SK-N-MC (cell line): ENCODE measurements at regions not wholly inside any gene's neighbourhood (a gene's known extent, or its start where the extent isn't known, plus 50 kb on each side); places are given as distances from the start of the nearest gene placed in this dataset.
"Not testable (repeated sequence)": the region's sequence is repeated elsewhere in the genome, so short reads cannot be mapped to it uniquely, and the experiment has no call there.

Experiments
- DNase-seq: peaks from one replicate; pipeline ENCODE4 v3.0.0-alpha.2; 2011; ENCODE audit warnings: low read depth, low spot score
- H3K27ac ChIP-seq: fragments of 200-600 bp; sonication (generic); 2 replicates; pipeline ENCODE4 v1.5.1; 2016; ENCODE audit warnings: mixed run types
- H3K36me3 ChIP-seq: fragments of 200-600 bp; sonication (generic); 2 replicates; pipeline ENCODE4 v1.6.1; 2017; ENCODE audit warnings: antibody characterized with exemption, low read length, mixed read lengths; ENCODE audit not compliant: insufficient read depth
- H3K4me3 ChIP-seq: fragments of 200-600 bp; sonication (generic); 2 replicates; pipeline ENCODE4 v1.5.1; 2016
- H3K9ac ChIP-seq: fragments of 200-600 bp; sonication (generic); 2 replicates; pipeline ENCODE4 v1.8.0; 2017; ENCODE audit warnings: mixed run types, mixed read lengths; ENCODE audit not compliant: insufficient read length
- H3K9me3 ChIP-seq: fragments of 200-600 bp; sonication (generic); 2 replicates; pipeline ENCODE4 v1.6.1; 2017; ENCODE audit warnings: low read depth, mild to moderate bottlenecking, antibody characterized with exemption, low read length, moderate library complexity, mixed read lengths
- EZH2 ChIP-seq: fragments of 200-600 bp; sonication (generic); IDR thresholded peaks from one replicate; pipeline ENCODE4 v1.6.1; 2017; ENCODE audit warnings: antibody characterized with exemption
- FOXP2 ChIP-seq: optimal IDR thresholded peaks from 2 replicates; pipeline ENCODE3; 2011; ENCODE audit warnings: mild to moderate bottlenecking, moderate library complexity; ENCODE audit not compliant: insufficient read depth; ENCODE audit errors: extremely low read length, control extremely low read depth
- POLR2AphosphoS5 ChIP-seq: IDR thresholded peaks from 2 replicates; pipeline ENCODE4 v1.6.1; 2012; ENCODE audit warnings: mild to moderate bottlenecking, low read depth, low read length, borderline replicate concordance

DNA sequence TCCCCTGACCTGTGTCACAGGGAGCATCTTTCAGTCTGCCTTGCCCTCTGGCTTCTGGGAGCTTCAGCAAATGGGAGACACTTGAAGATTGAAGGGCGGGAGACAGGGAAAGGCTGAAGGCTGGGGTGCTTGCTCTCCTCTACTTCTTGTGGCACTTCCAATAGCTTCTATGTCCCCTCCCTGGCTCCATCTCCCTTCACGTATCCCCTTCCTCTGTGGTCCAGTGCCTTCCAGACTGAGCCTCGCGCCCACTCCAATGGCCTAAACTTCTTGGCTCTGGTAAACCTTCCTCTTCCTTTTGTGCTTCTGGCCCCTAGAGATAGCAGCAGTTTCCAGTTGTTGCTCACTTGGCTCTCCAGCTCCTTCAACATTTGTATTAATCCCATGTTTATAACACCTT is 69.8 kb upstream of the TOPAZ1 start:
- no peaks in the 10 kb centered on the region for H3K36me3 ChIP-seq
- no peak overlapping the region for H3K27ac ChIP-seq
- no peaks in the 10 kb centered on the region for H3K9me3 ChIP-seq
- no peak overlapping the region for H3K4me3 ChIP-seq
- TF ChIP-seq EZH2 = no peak
- TF ChIP-seq FOXP2 = no peak
- TF ChIP-seq POLR2AphosphoS5 = no peak
- no peak overlapping the region for H3K9ac ChIP-seq
- DNase-seq = no peak

DNA sequence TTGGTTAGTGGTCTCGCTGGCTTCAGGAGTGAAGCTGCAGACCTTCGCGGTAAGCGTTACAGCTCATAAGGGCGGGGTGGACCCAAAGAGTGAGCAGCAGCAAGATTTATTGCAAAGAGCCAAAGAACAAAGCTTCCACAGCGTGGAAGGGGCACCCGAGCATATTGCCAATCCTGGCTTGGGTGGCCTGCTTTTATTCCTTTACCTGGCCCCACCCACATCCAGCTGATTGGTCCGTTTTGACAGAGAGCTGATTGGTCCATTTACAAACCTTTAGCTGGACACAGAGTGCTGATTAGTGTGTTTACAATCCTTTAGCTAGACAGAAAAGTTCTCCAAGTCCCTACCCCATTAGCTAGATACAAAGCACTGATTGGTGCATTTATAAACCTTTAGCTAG is 69.0 kb upstream of the TOPAZ1 start:
- DNase-seq, H3K36me3 ChIP-seq, H3K9me3 ChIP-seq, H3K27ac ChIP-seq, H3K9ac ChIP-seq, H3K4me3 ChIP-seq: not testable (repeated sequence)

DNA sequence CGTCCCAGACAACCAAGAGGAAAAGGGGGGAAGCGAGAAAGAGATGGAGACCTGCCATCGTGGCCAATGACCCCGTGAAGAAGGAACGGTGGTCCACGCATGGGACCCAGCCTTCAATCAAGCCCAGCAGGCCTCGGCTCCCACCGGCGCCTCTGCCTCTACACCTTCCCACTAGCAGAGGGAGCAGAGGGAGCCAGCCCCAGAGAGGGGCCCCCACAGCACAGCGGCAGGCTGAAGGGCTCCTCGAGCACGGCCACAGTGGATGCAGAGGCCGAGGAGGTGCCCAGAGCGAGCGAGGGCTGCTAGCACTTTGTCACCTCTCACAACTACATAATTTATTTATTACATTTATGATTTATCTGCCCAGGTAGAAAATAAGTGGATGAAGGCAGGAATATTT is 68.4 kb upstream of the TOPAZ1 start:
- no peak for DNase-seq
- TF ChIP-seq EZH2 (no peak), POLR2AphosphoS5 (no peak), FOXP2 (no peak)
- Histone ChIP-seq H3K4me3 (no peak overlapping the region), H3K36me3 (no peaks in the 10 kb centered on the region), H3K27ac (no peak overlapping the region), H3K9ac (no peak overlapping the region), H3K9me3 (no peaks in the 10 kb centered on the region)

DNA sequence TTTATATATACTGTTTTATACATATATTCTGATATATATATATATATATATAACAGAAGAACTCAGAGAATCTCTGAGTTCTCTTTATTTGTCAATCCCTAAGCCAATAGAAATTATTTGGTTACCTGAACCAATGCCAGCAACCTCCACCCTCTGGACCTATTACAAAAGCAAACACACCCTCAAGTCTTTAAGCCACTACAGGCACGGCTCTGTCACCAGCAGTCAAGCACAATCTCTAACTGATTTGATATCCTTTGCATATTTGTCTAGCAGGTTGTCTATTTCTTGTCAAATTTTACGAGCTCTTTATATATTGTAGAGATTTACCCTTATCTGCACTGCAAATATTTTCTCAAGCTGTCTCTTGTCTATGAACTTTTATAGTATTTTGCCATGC is 66.6 kb upstream of the TOPAZ1 start:
- no peak overlapping the region for H3K9ac ChIP-seq
- H3K27ac ChIP-seq = no peak overlapping the region
- H3K4me3 ChIP-seq = no peak overlapping the region
- no peaks in the 10 kb centered on the region for H3K9me3 ChIP-seq
- no peaks in the 10 kb centered on the region for H3K36me3 ChIP-seq
- DNase-seq = no peak
- TF ChIP-seq EZH2 = no peak
- TF ChIP-seq POLR2AphosphoS5 = no peak
- TF ChIP-seq FOXP2 = no peak

DNA sequence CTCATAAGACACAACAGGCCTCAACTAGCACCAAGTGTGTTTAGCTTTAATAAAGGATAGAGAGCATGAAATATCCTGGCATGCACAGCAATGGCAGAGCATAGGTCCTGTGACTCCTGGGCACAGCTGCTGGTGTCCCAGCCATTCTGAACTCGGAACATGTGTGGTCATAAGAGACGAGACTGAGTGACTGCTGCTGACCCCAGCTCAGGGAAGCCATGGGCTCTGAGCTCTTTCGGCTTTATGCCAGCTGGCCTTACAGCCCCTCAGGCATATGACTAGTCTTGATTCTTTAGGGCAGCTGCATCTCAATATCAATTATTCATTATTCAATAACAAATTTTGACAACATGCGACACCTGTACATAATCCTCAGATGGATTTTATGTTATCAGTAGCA is 62.4 kb upstream of the TOPAZ1 start:
- TF ChIP-seq EZH2 (no peak), POLR2AphosphoS5 (no peak), FOXP2 (no peak)
- DNase-seq = no peak
- Histone ChIP-seq H3K9me3 (no peaks in the 10 kb centered on the region), H3K4me3 (no peak overlapping the region), H3K9ac (no peak overlapping the region), H3K27ac (no peak overlapping the region), H3K36me3 (no peaks in the 10 kb centered on the region)

DNA sequence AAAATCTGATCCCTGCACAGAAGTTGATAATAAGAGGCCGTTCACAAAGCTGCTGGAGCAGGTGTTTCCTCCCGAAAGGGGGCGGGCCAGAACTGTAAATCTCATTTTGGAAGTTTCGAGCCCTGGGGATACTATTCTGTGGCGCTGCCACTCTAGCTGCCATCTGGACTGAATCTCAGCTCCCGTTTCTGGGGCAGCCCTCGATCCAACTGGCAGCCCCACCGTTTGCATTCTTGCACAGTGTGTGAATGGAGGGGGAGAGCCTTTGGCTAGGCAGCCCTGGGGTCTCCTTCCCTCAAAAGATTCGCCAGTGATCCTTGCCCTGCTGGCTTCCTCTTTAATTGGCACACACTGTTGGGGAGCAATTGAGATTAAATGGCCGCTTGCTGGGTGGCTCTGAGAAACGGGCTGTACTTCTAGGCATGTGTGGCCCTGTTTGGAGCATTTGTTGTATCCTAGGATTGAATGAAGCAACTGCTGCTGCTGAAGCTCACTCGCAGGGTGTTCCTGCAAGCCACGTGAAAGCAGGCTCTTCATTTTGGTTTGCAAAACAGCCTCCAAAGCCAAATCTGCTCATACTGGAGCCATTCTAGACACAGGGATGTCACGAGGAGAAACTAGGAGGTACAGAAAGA is 57.2 kb upstream of the TOPAZ1 start:
- H3K4me3 ChIP-seq = 0 out of 2 replicates have a peak overlapping the region, but pooled peaks have one; percentile 18
- no peak for DNase-seq
- H3K27ac ChIP-seq = no peak overlapping the region
- H3K9ac ChIP-seq = no peak overlapping the region
- no peaks in the 10 kb centered on the region for H3K9me3 ChIP-seq
- TF ChIP-seq EZH2 (no peak), POLR2AphosphoS5 (no peak), FOXP2 (no peak)
- no peaks in the 10 kb centered on the region for H3K36me3 ChIP-seq

DNA sequence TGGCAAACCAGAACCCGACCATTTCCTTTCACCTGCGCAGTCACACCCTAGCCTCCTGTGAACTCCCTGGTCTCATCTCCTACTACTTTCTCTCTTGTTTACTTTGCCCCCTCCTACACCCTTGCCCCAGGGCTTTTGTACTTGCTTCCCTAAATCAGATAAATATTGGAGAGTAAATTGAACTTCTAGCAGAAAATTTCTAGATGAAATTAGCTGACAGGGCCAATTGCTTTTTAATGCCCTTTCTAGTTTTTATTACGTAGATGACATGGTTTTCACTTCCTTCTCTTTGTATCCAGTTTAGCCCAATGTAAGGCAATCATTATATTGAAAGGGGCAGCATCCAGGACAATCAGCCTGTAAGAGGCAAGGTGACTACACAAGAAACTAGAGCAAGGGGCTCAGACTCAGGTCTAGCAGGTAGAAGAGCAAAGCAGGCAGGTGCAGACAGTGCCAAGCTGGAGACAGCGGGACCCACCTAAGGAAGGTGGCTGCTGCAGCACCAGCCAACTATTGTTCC is 56.2 kb upstream of the TOPAZ1 start:
- H3K4me3 ChIP-seq = no peak overlapping the region
- no peak for DNase-seq
- TF ChIP-seq FOXP2 (no peak), POLR2AphosphoS5 (no peak), EZH2 (no peak)
- no peak overlapping the region for H3K27ac ChIP-seq
- no peaks in the 10 kb centered on the region for H3K36me3 ChIP-seq
- H3K9me3 ChIP-seq = no peaks in the 10 kb centered on the region
- no peak overlapping the region for H3K9ac ChIP-seq

DNA sequence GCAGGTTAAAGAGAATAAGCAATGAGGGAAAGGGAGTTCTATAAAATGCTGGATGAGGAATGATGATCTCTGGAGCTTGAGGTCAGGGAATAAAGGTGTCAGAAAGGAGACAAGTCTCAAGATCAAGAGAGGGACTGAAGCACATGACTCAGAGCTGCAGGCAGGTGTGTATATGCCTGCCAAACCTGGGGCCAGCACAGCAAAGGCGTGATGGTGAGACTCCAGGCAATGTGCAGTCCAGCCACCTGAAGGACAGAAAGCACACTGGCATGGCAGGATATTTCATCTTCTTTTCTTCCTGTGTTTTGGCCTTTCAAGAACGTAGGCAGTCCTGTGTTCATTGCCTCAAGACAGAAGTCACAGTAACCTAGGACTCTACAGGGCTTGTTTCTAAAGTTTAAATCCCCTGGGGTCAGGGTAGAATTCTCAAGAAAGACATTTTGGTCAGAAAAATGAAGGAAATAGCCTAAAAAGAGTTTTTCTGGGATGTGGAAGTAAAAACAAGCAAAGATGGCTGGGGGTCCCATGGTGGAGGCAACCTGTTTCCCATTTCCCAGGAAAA is 55.5 kb upstream of the TOPAZ1 start:
- TF ChIP-seq EZH2 (no peak), FOXP2 (no peak), POLR2AphosphoS5 (no peak)
- no peak overlapping the region for H3K4me3 ChIP-seq
- no peak overlapping the region for H3K9ac ChIP-seq
- H3K36me3 ChIP-seq = no peaks in the 10 kb centered on the region
- H3K9me3 ChIP-seq = no peaks in the 10 kb centered on the region
- DNase-seq = no peak
- no peak overlapping the region for H3K27ac ChIP-seq

DNA sequence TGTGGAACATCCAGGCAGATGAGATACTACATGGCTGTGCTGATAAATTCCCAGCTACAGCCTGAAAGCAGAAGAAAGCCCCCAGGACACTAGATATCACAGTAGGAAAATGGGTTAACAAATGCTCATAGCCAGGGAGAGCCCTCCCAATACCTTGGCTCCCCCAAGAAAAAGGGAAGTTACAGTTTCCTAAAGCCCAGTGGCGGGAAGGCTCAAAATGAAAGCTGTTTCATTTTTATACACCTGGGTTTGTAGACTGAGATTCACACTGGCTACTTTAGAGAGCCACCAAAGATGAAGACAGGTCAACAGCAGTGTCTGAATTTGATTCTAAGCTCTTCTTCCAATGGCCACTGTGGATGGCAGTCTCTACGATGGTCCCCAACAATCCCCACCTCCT is 55.0 kb upstream of the TOPAZ1 start:
- H3K4me3 ChIP-seq = no peak overlapping the region
- H3K36me3 ChIP-seq = no peaks in the 10 kb centered on the region
- no peak for DNase-seq
- no peak overlapping the region for H3K9ac ChIP-seq
- TF ChIP-seq FOXP2 (no peak), EZH2 (no peak), POLR2AphosphoS5 (no peak)
- no peak overlapping the region for H3K27ac ChIP-seq
- no peaks in the 10 kb centered on the region for H3K9me3 ChIP-seq
